Fibroblast of peridontal ligament (primary cell): ENCODE measurements at regions not wholly inside any gene's neighbourhood (a gene's known extent, or its start where the extent isn't known, plus 50 kb on each side); places are given as distances from the start of the nearest gene placed in this dataset.
"Not testable (repeated sequence)": the region's sequence is repeated elsewhere in the genome, so short reads cannot be mapped to it uniquely, and the experiment has no call there.

Source experiments
- DNase-seq: peaks from one replicate; pipeline ENCODE4 v3.0.0-alpha.2; 2010; ENCODE audit errors: extremely low read depth

DNA sequence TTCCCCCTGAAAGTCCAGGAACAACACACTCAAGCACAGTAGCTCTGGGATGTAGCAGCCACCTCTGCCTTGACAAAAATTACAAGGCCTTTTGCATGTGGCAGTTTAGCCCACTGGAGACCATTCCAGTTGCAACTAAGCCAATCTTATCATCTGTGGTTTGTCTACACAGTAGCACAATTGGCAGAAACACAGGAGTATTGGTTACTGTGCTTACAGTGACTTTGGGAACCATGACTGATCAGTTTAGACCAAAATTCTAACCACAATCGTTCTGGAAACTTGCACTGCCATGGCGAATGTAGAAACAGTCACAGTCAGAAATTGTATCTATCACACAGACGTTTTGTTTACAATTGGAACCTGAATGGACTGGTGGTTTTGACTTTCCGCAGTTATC is 403.7 kb upstream of the MEIS1 start:
- no peak for DNase-seq

DNA sequence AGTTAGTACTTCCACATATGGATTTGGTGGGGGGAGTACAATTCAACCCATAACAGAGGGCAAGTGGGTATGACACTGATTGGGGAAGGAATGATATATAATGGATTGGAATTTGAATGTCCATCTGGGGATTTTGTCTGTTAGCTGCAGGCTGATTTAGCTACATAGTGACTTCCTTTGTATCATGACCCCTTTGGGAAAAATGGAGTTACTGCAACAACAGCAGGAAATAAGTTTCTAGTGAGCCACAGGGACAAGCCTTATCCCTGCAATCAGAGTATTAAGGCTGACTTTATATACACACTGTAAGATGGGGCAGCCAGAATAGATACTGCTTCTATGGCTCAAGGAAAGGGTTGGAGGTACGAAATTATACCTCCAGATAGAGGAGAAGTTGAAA is 404.4 kb upstream of the MEIS1 start:
- DNase-seq: no peak

- DNase-seq: no peak
Observed at GRCh38 chr2:66024391-66024790, 410.5 kb upstream of the MEIS1 start.

GRCh38 chr2:66021296-66021695 is 413.6 kb upstream of the MEIS1 start:
- no peak for DNase-seq

DNA sequence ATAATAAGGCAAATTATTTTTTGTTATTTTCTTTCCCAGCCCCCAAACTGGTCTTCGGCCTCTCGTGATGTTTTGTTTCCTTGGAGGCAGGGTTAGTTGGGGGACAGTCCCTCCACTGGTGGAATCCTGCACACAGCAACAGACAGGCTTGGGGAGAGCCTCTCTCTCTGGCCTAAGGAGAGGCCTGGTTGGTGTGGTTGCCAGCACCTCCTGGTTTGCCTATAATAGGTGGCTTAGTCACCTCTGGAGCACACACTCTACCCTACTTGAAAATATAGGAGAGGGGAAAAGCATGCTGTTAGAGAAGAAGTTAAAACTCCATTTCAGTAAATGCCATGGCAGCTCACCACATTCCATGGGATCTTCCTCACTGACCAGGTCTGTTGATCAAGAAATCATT is 417.2 kb upstream of the MEIS1 start:
- no peak for DNase-seq

- DNase-seq: no peak
Observed at GRCh38 chr2:66014450-66014849, 420.5 kb upstream of the MEIS1 start.

DNA sequence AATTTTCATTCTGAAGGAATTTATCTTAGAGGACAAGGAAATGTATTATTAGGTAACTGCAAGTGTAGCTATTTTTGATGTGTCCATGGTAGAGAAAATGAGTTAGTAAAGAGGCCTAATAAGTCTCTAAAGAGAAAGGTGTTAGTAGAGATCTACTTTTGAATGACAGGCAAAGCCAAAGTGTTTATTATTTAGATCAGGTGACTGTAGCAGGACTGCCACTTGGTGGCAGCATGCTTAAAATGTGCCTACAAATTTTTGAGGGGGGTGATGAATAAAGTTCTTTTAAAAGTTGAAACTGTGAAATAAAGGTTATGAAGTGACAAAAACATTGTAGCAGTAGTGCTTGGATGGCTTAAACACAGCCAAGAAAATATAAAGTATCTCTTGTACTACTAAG is 421.5 kb upstream of the MEIS1 start:
- DNase-seq: no peak

DNA sequence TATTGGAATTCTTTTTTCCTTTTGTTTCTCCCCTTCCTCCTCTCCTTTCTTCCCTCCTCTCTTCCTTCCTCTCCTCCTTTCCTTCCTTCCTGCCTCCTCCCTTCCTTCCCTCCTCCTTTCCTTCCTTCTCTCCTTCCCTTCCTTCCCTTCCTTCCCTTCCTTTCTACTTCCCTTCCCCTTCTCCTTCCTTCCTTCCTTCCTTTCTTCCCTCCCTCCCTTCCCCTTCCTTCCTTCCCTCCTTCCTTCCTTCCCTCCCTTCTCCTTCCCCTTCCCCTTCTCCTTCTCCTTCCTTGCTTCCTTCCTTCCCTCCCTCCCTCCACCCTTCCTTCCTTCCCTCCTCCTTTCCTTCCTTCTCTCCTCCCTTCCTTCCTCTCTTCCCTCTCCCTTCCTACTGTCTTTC is 431.0 kb upstream of the MEIS1 start:
- no peak for DNase-seq

- DNase-seq: no peak
Observed at GRCh38 chr2:66001538-66001937, 433.4 kb upstream of the MEIS1 start.

- no peak for DNase-seq
Observed at GRCh38 chr2:66000901-66001300, 434.0 kb upstream of the MEIS1 start.

DNA sequence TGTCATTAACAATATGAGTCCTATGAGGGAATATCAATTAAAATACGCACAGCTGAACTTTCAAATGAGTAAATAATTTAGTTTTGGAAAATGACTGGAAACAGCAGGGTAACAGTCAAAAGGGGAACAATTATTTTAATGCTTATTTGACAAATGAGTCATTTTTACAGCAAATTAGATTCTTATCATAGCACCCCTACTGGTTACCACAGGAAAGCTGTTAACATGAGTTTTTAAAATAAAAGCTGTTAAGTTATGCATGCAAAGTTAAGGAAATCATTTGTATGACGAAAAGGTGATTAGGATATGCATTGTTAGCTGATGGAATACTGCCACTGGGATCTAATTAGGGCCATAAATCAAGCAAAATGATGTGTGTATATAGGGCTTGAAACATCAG is 435.1 kb upstream of the MEIS1 start:
- DNase-seq: no peak

GRCh38 chr2:65999103-65999502 is 435.8 kb upstream of the MEIS1 start:
- no peak for DNase-seq

DNA sequence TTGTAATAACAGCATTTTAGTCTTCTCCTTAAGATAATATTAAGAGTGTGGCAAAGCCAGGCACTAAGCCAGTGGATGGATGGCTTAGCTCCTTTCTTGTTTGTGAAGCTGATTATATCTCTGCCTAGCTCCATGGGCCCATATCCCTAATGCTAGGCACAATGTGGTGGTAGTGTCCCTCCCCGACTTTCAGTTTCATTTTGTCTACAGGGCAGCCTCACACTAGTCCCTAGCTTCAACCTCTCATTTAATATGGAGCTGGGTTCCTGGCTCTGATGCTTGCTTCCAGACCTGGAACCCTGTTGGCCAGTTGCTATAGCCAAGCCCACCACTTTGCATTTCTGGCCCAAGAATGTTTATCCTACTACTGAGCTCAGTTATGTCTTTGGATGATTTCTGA is 437.0 kb upstream of the MEIS1 start:
- DNase-seq: no peak

- no peak for DNase-seq
Observed at GRCh38 chr2:65992198-65992554, 442.7 kb upstream of the MEIS1 start.

DNA sequence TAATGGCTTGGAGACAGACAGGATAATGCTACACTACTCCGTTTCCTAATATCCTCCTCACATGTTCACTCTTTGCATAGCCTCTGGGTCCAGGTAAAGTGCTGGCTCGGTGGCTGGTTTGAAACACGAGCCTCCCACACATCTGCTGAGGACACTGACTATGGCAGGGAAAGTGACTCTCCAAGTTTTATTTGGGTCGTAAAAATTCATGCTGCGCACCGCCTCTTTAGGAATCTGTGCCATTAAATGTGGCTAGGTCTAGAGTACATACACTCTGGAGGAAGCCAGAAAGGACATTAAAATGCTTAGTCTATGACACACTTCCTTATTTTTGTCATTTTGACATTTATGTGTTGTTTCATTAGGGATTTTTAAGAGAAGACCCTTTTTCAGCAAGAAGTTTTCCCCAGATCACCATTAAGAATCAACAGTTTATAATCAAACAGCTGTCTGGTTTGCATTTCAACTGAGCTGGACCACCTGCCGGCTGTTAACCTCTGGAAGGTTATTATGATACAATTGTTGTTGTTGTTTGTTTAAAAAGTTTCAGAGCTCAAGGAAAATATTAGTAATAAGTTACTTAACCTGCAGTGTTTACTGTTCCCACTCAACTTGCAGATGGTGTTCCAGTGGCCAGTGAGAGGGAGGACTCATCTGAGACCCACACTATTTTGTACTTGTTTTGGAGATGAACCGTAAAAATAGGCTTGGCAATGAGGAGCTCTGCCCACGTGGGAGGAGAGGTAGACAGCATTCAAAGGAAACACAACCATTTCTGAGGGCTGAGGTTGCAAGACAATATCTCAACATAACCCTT is 443.3 kb upstream of the MEIS1 start:
- no peak for DNase-seq

DNA sequence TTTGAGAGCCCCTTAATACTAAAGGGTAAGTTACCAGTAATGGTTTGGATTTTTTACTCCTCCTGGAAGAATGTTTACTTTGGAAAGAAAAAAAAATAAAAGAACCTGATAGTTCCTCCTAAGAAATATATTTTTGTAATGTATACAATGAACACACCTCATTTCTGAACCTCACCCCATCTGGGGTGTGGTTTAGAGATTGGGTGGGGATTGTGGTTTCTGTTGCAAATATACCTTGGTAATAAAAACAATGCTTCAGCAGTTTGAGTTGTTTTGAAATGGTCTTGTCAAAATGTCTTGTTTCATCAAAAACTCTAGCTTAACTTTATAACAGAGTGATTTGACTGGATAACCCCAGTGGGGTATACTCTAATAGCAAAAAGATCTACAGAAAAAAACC is 448.9 kb upstream of the MEIS1 start:
- DNase-seq: no peak

- no peak for DNase-seq
Observed at GRCh38 chr2:65980531-65980930, 454.4 kb upstream of the MEIS1 start.

- DNase-seq: no peak
Observed at GRCh38 chr2:65979446-65979845, 455.5 kb upstream of the MEIS1 start.

DNA sequence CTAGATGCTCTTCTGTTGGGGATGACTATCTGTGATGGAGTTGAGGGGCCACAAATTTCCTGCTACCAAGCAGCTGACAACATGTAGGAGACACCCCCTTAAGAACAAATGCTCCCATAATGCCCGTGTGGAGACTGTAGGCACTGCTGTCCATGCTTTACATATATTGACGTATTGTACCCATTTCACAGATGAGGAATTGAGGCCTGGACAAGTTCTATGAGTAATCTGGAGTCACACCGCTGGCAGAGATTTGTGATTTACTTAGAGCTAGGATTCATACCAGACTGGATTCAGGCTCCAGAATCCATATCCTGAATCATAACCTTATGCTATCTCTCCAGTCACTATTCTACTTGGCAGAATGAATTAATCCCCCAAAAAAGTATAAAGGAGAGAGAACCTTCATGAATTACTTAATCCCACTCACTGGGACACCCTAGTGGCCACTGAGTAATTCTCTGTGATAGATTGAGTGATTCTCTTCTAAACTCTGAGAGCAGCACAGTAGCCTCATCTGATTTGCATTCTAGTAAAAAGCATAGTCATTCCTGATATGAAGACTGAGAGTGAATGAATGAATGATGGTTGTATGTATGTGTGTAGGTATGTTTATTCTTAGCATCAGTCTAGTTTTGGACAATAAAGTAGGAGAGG is 460.7 kb upstream of the MEIS1 start:
- no peak for DNase-seq

- no peak for DNase-seq
Observed at GRCh38 chr2:65969161-65969560, 465.8 kb upstream of the MEIS1 start.

DNA sequence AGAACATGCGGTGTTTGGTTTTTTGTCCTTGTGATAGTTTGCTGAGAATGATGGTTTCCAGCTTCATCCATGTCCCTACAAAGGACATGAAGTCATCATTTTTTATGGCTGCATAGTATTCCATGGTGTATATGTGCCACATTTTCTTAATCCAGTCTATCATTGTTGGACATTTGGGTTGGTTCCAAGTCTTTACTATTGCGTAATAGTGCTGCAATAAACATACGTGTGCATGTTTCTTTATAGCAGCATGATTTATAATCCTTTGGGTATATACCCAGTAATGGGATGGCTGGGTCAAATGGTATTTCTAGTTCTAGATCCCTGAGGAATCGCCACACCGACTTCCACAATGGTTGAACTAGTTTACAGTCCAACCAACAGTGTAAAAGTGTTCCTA is 471.6 kb upstream of the MEIS1 start:
- not testable (repeated sequence) for DNase-seq

DNA sequence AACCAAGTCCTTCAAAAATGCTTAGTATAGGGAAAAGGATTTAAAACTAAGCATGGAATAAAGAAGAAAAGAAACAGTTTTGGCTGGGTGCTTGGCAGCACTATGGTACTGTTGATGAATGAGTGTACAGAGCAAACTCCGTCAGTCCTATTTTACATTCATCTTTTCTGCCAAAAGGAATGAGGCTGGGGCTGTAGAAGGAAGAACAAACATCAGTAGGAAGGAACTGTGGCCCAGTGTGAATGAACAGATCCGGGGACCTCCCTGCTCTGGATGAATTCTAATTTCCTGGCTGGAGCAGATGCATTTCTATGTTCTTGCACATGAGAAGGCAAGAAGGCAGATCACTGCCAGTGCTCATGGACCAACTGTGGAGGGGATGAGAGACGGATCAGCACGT is 474.0 kb upstream of the MEIS1 start:
- no peak for DNase-seq

DNA sequence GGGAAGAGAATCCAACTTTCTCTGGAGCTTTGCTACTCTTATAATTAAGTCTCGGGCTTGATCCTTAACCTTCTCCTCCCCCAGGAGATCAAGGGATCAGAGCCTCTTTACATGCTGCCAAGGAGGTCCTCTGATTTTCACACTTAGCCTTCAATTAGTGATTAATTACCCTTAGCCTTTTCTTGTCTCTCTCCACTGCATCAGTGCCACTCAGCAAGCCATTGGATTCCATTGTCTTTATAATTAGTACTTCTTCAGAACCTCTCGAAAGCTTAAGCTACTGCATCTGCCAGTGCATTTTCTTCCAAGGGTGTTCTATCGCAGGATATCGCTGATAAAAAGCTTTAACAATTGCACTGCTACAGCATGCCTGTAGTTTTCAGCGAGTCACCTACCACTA is 477.0 kb upstream of the MEIS1 start:
- DNase-seq: no peak

- no peak for DNase-seq
Observed at GRCh38 chr2:65957454-65957853, 477.5 kb upstream of the MEIS1 start.
